ENCODE measurements at regions not wholly inside any gene's neighbourhood (a gene's known extent, or its start where the extent isn't known, plus 50 kb on each side); places are given as distances from the start of the nearest gene placed in this dataset.
"Not testable (repeated sequence)": the region's sequence is repeated elsewhere in the genome, so short reads cannot be mapped to it uniquely, and the experiment has no call there.

DNA sequence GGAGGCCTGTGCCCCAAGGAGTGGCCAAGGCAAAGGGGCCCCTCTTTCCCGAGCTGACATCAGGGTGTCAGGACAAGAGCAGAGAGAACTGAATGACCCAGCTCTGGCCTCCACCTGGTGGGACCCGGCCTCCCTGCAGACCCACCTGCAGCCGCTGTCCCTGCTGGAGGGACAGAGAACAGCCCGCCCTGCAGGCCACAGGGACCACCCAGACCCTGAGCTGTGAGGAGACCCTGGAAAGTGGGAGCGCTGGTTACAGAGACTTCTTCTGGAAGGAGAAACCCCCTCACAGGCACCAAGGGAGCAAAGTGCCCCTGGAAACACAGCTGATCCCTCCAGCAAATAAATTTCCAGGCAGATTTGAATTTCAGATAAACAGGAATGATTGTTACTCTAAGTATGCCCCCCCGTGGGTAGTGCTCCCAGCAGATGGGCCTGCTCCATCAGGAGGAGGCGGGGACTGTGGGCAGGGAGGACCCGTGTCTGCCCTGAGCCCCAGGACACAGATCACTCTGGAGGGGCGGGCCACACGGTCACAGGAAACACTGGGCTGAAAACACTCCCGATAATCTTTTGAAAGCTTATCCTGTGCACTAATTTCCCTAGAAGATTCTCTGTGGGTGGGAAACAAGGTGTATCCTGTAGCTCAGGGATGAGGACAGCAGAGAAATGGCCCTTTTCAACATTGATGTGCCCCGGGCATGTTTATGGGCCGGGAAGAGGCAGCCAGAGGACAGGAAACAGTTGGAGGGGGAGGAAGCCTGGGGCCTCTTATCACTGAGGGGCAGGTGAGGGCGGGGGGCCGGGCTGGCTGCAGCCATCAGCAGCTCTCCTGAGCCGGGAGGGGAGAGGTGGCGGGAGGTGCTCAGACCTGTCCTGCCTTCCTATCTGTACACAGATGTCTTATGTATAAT lies 276.0 kb downstream of the ADGRD1 start:
- Histone ChIP-seq H3K79me1 (ENCODE audit: low read length) (no peaks in the 10 kb centered on the region), H2BK15ac (replicated peaks; ENCODE audit: low read depth) (no peak overlapping the region), H3K4me1 (ENCODE audit: control insufficient read depth, low read depth, low read length) (peaks cover 7% of the 10 kb centered on the region), H2BK120ac (ENCODE audit: low read depth, low read length) (peak overlapping the region; percentile 66), H3K36me3 (ENCODE audit: control insufficient read depth, insufficient read depth, low read length) (no peaks in the 10 kb centered on the region), H3K23ac (ENCODE audit: low read length) (no peak overlapping the region), H4K8ac (ENCODE audit: low read depth, low read length) (no peak overlapping the region), H3K4me3 (ENCODE audit: low read length) (no peak overlapping the region), H3K18ac (ENCODE audit: low read length) (peak overlapping the region; percentile 90), H3K9ac (ENCODE audit: low read length) (peak overlapping the region; percentile 61), H2BK5ac (ENCODE audit: low read length) (peak overlapping the region; percentile 80), H2AK5ac (ENCODE audit: low read length) (no peak overlapping the region), H3K4me2 (ENCODE audit: low read length) (peak overlapping the region; percentile 52), H3K79me2 (ENCODE audit: control insufficient read depth, insufficient read depth, low read length) (no peaks in the 10 kb centered on the region), H3K27ac (ENCODE audit: low read depth, low read length) (peak overlapping the region; percentile 72), H3K4ac (ENCODE audit: low read depth, low read length) (peak overlapping the region; percentile 66), H4K5ac (ENCODE audit: low read length) (no peak overlapping the region), H3K27me3 (ENCODE audit: insufficient read depth, low read length, poor library complexity) (no peaks in the 10 kb centered on the region), H3K56ac (ENCODE audit: low read length) (peak overlapping the region; percentile 88)
- no CpG with 5 or more reads among the region's 17 CpGs for whole genome bisulfite sequencing (ENCODE audit: extremely low coverage, insufficient coverage, low lambda C conversion rate)
- peak; percentile 97 for DNase-seq

DNA sequence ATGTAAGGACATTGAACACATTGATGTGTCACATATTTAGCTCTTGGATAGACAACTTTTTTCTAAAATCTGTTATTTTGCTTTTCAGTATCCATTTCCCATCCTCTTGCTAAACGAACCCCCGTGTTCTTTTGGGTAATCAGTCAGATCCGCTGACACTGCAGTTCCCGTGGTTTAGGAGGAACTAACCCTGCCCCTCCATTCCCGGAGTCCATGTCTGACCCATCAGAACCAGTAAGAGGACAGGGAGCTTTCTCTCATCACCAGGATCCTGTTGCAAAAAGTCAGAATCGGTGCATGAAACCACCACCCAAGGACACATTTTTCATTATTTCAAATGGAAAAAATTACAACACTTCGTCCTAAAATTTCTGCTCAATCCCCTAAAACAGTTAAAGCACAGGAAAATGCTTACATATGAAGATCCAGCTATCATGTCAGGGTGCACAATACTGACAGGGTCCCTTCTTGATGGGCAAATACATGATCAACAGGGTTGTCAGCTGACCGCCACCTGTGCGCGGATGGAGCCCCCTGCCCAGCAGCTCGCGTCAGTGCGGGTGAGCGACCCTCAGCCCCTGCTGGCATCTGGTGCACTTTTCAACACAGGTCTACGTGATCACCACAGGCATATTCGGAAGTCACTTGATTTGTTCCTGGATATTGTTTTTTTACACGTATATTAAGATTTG lies 276.8 kb downstream of the ADGRD1 start:
- WGBS (ENCODE audit: extremely low coverage, insufficient coverage, low lambda C conversion rate), result no CpG with 5 or more reads among the region's 17 CpGs

DNA sequence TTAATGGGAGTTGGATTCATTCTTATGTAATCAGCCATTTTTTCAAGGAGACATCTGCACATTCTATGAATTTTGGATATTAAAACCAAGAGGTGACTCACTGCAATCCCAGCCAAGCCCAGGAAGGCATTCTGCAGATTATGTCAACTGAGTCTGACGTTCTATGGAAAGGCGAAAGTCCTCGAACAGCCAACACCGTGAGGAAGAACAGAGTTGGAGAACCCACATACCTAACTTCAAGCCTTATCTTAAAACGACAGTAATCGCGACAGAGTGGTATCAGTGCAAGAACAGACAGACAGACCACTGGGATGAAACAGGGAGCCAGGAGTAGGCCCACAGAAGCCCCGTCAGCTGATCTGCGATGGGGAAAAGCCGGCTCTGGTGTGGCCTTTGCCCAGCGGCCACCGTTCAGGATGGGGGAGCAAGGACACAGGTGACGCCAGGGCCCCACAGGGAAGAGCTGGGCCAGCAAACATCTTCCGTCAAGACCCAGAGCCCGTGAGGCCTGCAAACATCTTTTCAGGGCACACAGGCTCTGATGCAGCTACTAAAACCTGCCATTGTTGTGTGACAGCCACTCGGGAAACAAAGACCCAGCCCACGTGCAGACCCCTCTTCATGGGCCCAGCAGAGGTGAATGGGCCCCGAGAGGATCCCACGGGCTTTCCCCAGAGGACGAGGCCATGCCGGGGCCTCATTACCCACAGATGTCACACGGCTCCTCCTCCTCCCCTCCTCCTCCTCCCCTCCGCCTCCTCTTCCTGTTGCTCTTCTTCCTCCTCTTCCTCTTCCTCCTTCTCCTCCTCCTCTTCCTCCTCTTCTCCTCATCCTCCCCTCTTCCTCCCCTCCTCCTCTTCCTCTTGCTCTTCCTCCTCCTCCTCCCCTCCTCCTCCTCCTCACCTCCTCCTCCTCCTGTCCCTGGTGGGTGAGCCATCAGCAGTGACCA lies 277.6 kb downstream of the ADGRD1 start:
- H4K5ac ChIP-seq (ENCODE audit: low read length), result no peak overlapping the region
- no peak overlapping the region for H4K8ac ChIP-seq (ENCODE audit: low read depth, low read length)
- H3K18ac ChIP-seq (ENCODE audit: low read length), result peak overlapping the region; percentile 4
- DNase-seq, result no peak
- no peak overlapping the region for H3K23ac ChIP-seq (ENCODE audit: low read length)
- H2BK120ac ChIP-seq (ENCODE audit: low read depth, low read length), result no peak overlapping the region
- H3K79me1 ChIP-seq (ENCODE audit: low read length), result no peaks in the 10 kb centered on the region
- peaks cover 7% of the 10 kb centered on the region for H3K4me1 ChIP-seq (ENCODE audit: control insufficient read depth, low read depth, low read length)
- peak overlapping the region; percentile 57 for H3K56ac ChIP-seq (ENCODE audit: low read length)
- H3K79me2 ChIP-seq (ENCODE audit: control insufficient read depth, insufficient read depth, low read length), result no peaks in the 10 kb centered on the region
- H3K27ac ChIP-seq (ENCODE audit: low read depth, low read length), result no peak overlapping the region
- no CpG with 5 or more reads among the region's 23 CpGs for WGBS (ENCODE audit: extremely low coverage, insufficient coverage, low lambda C conversion rate)
- no peak overlapping the region for H2AK5ac ChIP-seq (ENCODE audit: low read length)
- H3K4me3 ChIP-seq (ENCODE audit: low read length), result no peak overlapping the region
- no peaks in the 10 kb centered on the region for H3K36me3 ChIP-seq (ENCODE audit: control insufficient read depth, insufficient read depth, low read length)
- no peak overlapping the region for H3K4me2 ChIP-seq (ENCODE audit: low read length)
- H3K9ac ChIP-seq (ENCODE audit: low read length), result no peak overlapping the region
- H3K27me3 ChIP-seq (ENCODE audit: insufficient read depth, low read length, poor library complexity), result no peaks in the 10 kb centered on the region
- no peak overlapping the region for H3K4ac ChIP-seq (ENCODE audit: low read depth, low read length)
- H2BK5ac ChIP-seq (ENCODE audit: low read length), result no peak overlapping the region
- H2BK15ac ChIP-seq (replicated peaks; ENCODE audit: low read depth), result no peak overlapping the region

More for the DNA sequence above, 276.8 kb downstream of the ADGRD1 start:
- H3K4ac ChIP-seq (ENCODE audit: low read depth, low read length), result no peak overlapping the region
- no peak overlapping the region for H3K4me2 ChIP-seq (ENCODE audit: low read length)
- H3K27ac ChIP-seq (ENCODE audit: low read depth, low read length), result peak overlapping the region; percentile 72
- peaks cover 7% of the 10 kb centered on the region for H3K4me1 ChIP-seq (ENCODE audit: control insufficient read depth, low read depth, low read length)
- no peaks in the 10 kb centered on the region for H3K36me3 ChIP-seq (ENCODE audit: control insufficient read depth, insufficient read depth, low read length)
- H3K56ac ChIP-seq (ENCODE audit: low read length), result peak overlapping the region; percentile 88
- H3K4me3 ChIP-seq (ENCODE audit: low read length), result no peak overlapping the region
- no peak overlapping the region for H4K8ac ChIP-seq (ENCODE audit: low read depth, low read length)
- no peaks in the 10 kb centered on the region for H3K27me3 ChIP-seq (ENCODE audit: insufficient read depth, low read length, poor library complexity)
- H2AK5ac ChIP-seq (ENCODE audit: low read length), result no peak overlapping the region
- no peak overlapping the region for H2BK120ac ChIP-seq (ENCODE audit: low read depth, low read length)
- H3K79me2 ChIP-seq (ENCODE audit: control insufficient read depth, insufficient read depth, low read length), result no peaks in the 10 kb centered on the region
- H3K18ac ChIP-seq (ENCODE audit: low read length), result peak overlapping the region; percentile 44
- H3K23ac ChIP-seq (ENCODE audit: low read length), result no peak overlapping the region
- peak overlapping the region; percentile 77 for H2BK5ac ChIP-seq (ENCODE audit: low read length)
- DNase-seq, result no peak
- H3K79me1 ChIP-seq (ENCODE audit: low read length), result no peaks in the 10 kb centered on the region
- peak overlapping the region; percentile 35 for H3K9ac ChIP-seq (ENCODE audit: low read length)
- H4K5ac ChIP-seq (ENCODE audit: low read length), result no peak overlapping the region
- H2BK15ac ChIP-seq (replicated peaks; ENCODE audit: low read depth), result no peak overlapping the region

DNA sequence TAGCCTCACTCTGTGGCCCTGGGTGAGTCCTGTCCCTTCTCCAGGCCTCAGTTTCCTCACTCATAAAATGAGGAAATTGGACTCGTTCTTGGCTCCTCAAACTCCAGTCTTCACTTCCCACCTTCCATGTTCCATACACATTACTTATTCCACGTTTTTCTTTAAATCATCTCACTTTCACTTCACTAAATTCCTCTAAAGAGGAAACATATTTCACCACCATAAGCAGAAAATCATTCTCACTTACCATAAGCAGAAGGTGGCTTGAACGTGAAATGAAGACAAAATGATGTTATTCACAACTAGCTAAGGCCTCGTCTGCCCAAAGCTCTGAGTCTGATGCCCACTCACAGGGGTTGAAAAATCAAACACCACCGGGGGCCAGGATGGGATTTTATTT lies 278.3 kb downstream of the ADGRD1 start:
- no peak overlapping the region for H4K5ac ChIP-seq (ENCODE audit: low read length)
- peaks cover 7% of the 10 kb centered on the region for H3K4me1 ChIP-seq (ENCODE audit: control insufficient read depth, low read depth, low read length)

DNA sequence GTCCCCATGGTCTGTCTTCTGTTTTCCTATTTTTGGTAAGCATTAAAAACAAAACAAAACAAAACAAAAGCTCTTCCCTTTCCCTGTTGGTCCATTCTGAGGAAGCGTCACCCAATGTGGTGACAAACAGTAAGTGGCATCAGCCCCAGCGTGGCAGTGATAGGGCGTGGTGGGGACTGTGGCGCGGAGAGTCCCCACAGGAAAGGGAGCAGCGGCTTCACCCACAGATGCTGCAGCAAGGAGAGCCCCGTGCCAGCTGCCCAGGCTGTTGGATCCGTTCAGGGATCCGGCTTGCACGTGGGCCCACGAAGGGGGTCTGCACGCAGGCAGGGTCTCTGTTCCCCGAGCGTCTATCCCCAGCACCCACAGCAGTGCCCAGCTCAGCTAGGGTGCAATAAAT lies 279.2 kb downstream of the ADGRD1 start:
- not testable (repeated sequence) for H3K36me3 ChIP-seq (ENCODE audit: control insufficient read depth, insufficient read depth, low read length); H3K79me1 ChIP-seq (ENCODE audit: low read length); H3K27me3 ChIP-seq (ENCODE audit: insufficient read depth, low read length, poor library complexity); H3K27ac ChIP-seq (ENCODE audit: low read depth, low read length); H4K8ac ChIP-seq (ENCODE audit: low read depth, low read length); H3K4me1 ChIP-seq (ENCODE audit: control insufficient read depth, low read depth, low read length); H3K18ac ChIP-seq (ENCODE audit: low read length); H2BK5ac ChIP-seq (ENCODE audit: low read length); H3K4me2 ChIP-seq (ENCODE audit: low read length); H2BK120ac ChIP-seq (ENCODE audit: low read depth, low read length); H2BK15ac ChIP-seq (replicated peaks; ENCODE audit: low read depth); DNase-seq; H3K79me2 ChIP-seq (ENCODE audit: control insufficient read depth, insufficient read depth, low read length); H3K56ac ChIP-seq (ENCODE audit: low read length); H3K4me3 ChIP-seq (ENCODE audit: low read length); H3K23ac ChIP-seq (ENCODE audit: low read length); H3K4ac ChIP-seq (ENCODE audit: low read depth, low read length); H3K9ac ChIP-seq (ENCODE audit: low read length); H4K5ac ChIP-seq (ENCODE audit: low read length); H2AK5ac ChIP-seq (ENCODE audit: low read length)
- WGBS (ENCODE audit: extremely low coverage, insufficient coverage, low lambda C conversion rate), result no CpG with 5 or more reads among the region's 14 CpGs

More for the DNA sequence above, 278.3 kb downstream of the ADGRD1 start:
- no peak overlapping the region for H3K18ac ChIP-seq (ENCODE audit: low read length)
- 100% methylated on average over 1 of the region's 5 CpGs for WGBS (ENCODE audit: extremely low coverage, insufficient coverage, low lambda C conversion rate)
- no peaks in the 10 kb centered on the region for H3K27me3 ChIP-seq (ENCODE audit: insufficient read depth, low read length, poor library complexity)
- H3K79me2 ChIP-seq (ENCODE audit: control insufficient read depth, insufficient read depth, low read length), result no peaks in the 10 kb centered on the region
- H2BK120ac ChIP-seq (ENCODE audit: low read depth, low read length), result no peak overlapping the region
- DNase-seq, result no peak
- no peak overlapping the region for H3K27ac ChIP-seq (ENCODE audit: low read depth, low read length)
- H4K8ac ChIP-seq (ENCODE audit: low read depth, low read length), result no peak overlapping the region
- no peak overlapping the region for H3K23ac ChIP-seq (ENCODE audit: low read length)
- H3K4me2 ChIP-seq (ENCODE audit: low read length), result no peak overlapping the region
- H2AK5ac ChIP-seq (ENCODE audit: low read length), result no peak overlapping the region
- no peak overlapping the region for H3K9ac ChIP-seq (ENCODE audit: low read length)
- no peaks in the 10 kb centered on the region for H3K36me3 ChIP-seq (ENCODE audit: control insufficient read depth, insufficient read depth, low read length)
- no peak overlapping the region for H2BK15ac ChIP-seq (replicated peaks; ENCODE audit: low read depth)
- no peak overlapping the region for H3K4me3 ChIP-seq (ENCODE audit: low read length)
- H3K4ac ChIP-seq (ENCODE audit: low read depth, low read length), result no peak overlapping the region
- no peak overlapping the region for H2BK5ac ChIP-seq (ENCODE audit: low read length)
- H3K56ac ChIP-seq (ENCODE audit: low read length), result peak overlapping the region; percentile 57
- H3K79me1 ChIP-seq (ENCODE audit: low read length), result no peaks in the 10 kb centered on the region

Measured in mesendoderm (in vitro differentiated cells).